Brain microvascular endothelial cell (primary cell): ENCODE measurements at regions not wholly inside any gene's neighbourhood (a gene's known extent, or its start where the extent isn't known, plus 50 kb on each side); places are given as distances from the start of the nearest gene placed in this dataset.

ENCODE experiments used
- DNase-seq: peaks from one replicate; pipeline ENCODE4 v3.0.0-alpha.2; 2020
- H3K27ac ChIP-seq: fragments of 250-450 bp; sonication (Bioruptor Pico); 2 replicates; pipeline ENCODE4 v1.5.1; 2020; ENCODE audit warnings: mild to moderate bottlenecking, moderate library complexity
- H3K27me3 ChIP-seq: fragments of 250-450 bp; sonication (Bioruptor Pico); replicated peaks from 2 replicates; pipeline ENCODE4 v1.5.1; 2020; ENCODE audit warnings: mild to moderate bottlenecking
- H3K36me3 ChIP-seq: fragments of 250-450 bp; sonication (Bioruptor Pico); replicated peaks from 2 replicates; pipeline ENCODE4 v1.5.1; 2020; ENCODE audit warnings: mild to moderate bottlenecking
- H3K4me3 ChIP-seq: 2 replicates; pipeline ENCODE4 v1.5.1; 2011; ENCODE audit warnings: low read depth, mild to moderate bottlenecking, control low read depth, low read length, moderate library complexity
- in situ Hi-C: cut with HindIII; loops from 2 replicates; pipeline ENCODE4 v1.10.0; 2017; ENCODE audit warnings: low sequenced_read_pairs, low pct_ligation_motif_present
- TF ChIP-seq, protein P1 (sequence below): IDR thresholded peaks from 2 replicates; pipeline ENCODE4 v1.5.1; 2011; ENCODE audit warnings: low read depth, mild to moderate bottlenecking, moderate library complexity, low read length, control low read depth, inconsistent platforms; ENCODE audit errors: missing control alignments

DNA sequence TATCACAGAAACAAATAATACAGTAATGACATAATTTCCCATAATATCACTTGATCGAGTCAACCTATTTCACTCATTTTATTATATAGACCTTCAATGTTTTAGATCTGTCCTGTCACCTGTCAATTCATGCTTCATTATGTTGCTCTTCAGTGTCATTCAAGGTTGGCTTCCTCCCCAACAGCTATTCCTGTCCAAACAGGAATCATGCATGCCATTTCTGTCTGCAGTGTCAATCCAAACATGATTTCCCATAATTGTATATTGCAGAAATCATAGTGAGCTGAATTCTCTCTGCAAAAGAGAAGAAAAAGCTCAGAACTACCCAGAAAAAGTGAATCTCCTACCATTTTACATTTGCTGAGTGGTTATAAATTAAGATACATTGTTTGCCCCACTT lies 628.6 kb downstream of the NR4A2 start:
- DNase-seq: no peak
- no peak overlapping the region for H3K4me3 ChIP-seq
- H3K27me3 ChIP-seq: no peaks in the 10 kb centered on the region
- TF ChIP-seq, protein P1, sequence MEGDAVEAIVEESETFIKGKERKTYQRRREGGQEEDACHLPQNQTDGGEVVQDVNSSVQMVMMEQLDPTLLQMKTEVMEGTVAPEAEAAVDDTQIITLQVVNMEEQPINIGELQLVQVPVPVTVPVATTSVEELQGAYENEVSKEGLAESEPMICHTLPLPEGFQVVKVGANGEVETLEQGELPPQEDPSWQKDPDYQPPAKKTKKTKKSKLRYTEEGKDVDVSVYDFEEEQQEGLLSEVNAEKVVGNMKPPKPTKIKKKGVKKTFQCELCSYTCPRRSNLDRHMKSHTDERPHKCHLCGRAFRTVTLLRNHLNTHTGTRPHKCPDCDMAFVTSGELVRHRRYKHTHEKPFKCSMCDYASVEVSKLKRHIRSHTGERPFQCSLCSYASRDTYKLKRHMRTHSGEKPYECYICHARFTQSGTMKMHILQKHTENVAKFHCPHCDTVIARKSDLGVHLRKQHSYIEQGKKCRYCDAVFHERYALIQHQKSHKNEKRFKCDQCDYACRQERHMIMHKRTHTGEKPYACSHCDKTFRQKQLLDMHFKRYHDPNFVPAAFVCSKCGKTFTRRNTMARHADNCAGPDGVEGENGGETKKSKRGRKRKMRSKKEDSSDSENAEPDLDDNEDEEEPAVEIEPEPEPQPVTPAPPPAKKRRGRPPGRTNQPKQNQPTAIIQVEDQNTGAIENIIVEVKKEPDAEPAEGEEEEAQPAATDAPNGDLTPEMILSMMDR: no peak
- in situ Hi-C loops: no loop called here
- H3K27ac ChIP-seq: no peak overlapping the region
- H3K36me3 ChIP-seq: no peaks in the 10 kb centered on the region

DNA sequence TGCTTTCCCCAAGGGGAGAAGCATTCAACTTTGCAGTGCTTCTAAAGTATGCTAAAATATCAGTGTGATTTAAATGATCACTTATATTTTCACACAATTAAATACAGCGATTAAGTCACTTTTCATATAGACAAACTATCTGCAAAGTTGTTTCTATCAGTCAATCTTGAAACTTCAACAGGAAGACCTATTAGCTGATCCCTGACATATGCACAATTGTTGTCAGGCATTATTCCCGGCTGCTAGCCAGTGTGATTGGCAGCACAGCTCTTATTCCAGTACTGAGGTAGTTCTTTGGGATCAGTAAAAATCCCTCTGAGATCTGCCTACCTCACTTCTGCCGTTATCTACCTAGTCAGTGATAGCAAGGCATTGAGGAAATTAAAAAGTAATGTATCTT lies 629.5 kb downstream of the NR4A2 start:
- no peak for DNase-seq
- Histone ChIP-seq H3K27ac (no peak overlapping the region), H3K36me3 (no peaks in the 10 kb centered on the region), H3K27me3 (no peaks in the 10 kb centered on the region), H3K4me3 (no peak overlapping the region)
- TF ChIP-seq, protein P1: no peak
- in situ Hi-C loops: no loop called here

DNA sequence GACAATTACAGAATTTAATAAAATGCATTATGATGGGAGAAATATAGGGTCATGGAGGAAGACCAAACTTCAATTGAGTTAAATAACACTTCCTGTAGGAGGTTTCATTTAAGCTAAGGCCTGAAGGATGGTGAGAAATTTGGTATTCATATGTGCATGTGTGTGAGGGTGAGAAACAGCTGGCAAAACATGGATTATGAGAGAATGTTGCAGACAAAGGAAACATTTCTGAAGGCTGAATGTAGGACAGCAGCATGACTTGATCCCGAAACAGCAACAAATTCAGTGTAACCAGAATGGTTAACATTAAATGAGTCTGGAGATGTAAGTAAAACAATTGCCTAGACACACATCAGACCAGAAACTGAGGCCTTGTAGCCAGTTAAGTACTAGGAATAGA lies 630.8 kb downstream of the NR4A2 start:
- Histone ChIP-seq H3K4me3 (no peak overlapping the region), H3K27me3 (no peaks in the 10 kb centered on the region), H3K36me3 (no peaks in the 10 kb centered on the region), H3K27ac (no peak overlapping the region)
- DNase-seq: no peak
- TF ChIP-seq, protein P1: no peak
- in situ Hi-C loops: no loop called here

DNA sequence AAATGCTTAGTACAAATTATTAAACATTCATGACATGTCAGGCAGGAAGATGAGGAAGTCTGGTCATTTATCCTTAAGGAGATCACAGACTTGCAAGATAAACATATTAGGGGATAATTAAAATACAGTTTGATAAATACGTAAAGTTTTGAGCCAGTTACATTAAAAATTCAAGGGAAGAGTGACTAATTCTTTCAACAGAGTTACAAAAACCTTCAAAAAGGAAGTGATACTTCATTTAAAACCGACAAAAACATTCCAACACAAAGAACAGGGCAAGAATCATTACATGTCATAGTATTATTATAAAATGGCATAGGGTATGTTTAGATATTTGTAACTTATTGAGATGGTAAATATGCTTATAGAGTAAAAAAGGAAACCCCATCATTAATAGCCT lies 636.0 kb downstream of the NR4A2 start:
- Histone ChIP-seq H3K4me3 (no peak overlapping the region), H3K27ac (no peak overlapping the region), H3K36me3 (no peaks in the 10 kb centered on the region), H3K27me3 (no peaks in the 10 kb centered on the region)
- TF ChIP-seq, protein P1: no peak
- in situ Hi-C loops: no loop called here
- DNase-seq: no peak

DNA sequence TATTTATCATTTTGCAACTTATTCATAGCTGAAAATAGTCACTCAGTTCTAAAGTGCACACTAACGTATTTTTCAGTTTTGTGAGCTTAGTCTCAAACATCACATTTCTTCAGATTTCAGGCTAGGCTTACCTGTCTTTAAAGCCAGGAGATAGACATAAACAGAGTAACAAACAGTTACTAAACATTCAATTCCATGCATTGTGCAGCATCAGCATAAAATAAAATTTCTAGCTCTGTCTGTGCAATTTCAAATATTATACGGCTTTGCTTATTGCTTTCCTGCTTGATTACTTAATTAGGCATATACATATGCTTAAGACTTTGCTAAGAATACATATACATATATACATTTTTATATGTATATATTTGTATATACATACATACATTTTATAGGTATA lies 637.0 kb downstream of the NR4A2 start:
- H3K27me3 ChIP-seq: no peaks in the 10 kb centered on the region
- no peak for DNase-seq
- TF ChIP-seq, protein P1: no peak
- no peaks in the 10 kb centered on the region for H3K36me3 ChIP-seq
- in situ Hi-C loops: no loop called here
- H3K27ac ChIP-seq: no peak overlapping the region
- H3K4me3 ChIP-seq: no peak overlapping the region

DNA sequence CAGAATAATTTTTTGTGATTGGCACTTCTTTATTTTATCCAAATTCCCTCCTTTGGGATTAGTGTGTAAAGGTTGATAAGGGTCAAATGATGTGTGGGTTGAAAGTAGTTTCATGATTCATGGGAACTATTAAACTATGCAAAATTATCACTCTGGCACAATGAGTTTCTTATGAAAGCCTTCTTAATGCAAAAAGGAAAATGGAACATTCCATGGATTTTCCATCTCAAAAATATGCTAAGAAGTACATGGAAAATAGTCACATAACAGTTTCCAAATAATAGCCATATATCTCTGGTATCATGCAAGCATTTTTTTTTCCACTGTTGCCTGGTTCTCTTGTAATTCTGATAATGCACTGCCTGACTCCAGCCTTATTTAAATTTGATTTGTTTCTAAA lies 639.7 kb downstream of the NR4A2 start:
- Histone ChIP-seq H3K36me3 (no peaks in the 10 kb centered on the region), H3K27me3 (no peaks in the 10 kb centered on the region), H3K4me3 (no peak overlapping the region), H3K27ac (no peak overlapping the region)
- in situ Hi-C loops: no loop called here
- TF ChIP-seq, protein P1: no peak
- no peak for DNase-seq
